Muscle layer of colon (tissue), 2 donors: ENCODE measurements at regions not wholly inside any gene's neighbourhood (a gene's known extent, or its start where the extent isn't known, plus 50 kb on each side); places are given as distances from the start of the nearest gene placed in this dataset.

Experiments used
- H3K27ac ChIP-seq: one replicate; pipeline ENCODE4 v1.7.0; 2013; ENCODE audit warnings: low read depth, mild to moderate bottlenecking, low read length, moderate library complexity
- H3K27me3 ChIP-seq, 2 donors: one replicate each; pipeline ENCODE4 v1.7.0; 2013; ENCODE audit warnings: low read length in 2 of 2, mild to moderate bottlenecking in 2 of 2; ENCODE audit not compliant: insufficient read depth in 2 of 2, control insufficient read depth in 1 of 2
- H3K36me3 ChIP-seq: one replicate; pipeline ENCODE4 v1.7.0; 2013; ENCODE audit warnings: mild to moderate bottlenecking, low read length; ENCODE audit not compliant: insufficient read depth
- H3K4me1 ChIP-seq: one replicate; pipeline ENCODE4 v1.7.0; 2013; ENCODE audit warnings: mild to moderate bottlenecking, low read length; ENCODE audit not compliant: insufficient read depth
- H3K4me3 ChIP-seq, 2 donors: one replicate each; pipeline ENCODE4 v1.7.0; 2013; ENCODE audit warnings: low read length in 2 of 2, low read depth in 1 of 2, mild to moderate bottlenecking in 1 of 2, moderate library complexity in 1 of 2
- H3K9ac ChIP-seq: one replicate; pipeline ENCODE4 v1.7.0; 2013; ENCODE audit warnings: low read length
- H3K9me3 ChIP-seq: one replicate; pipeline ENCODE4 v1.7.0; 2013; ENCODE audit warnings: mild to moderate bottlenecking, low read length
- donor health status: abdominal sarcoma.
- donor health status: Adenocarcinoma of cecum.

DNA sequence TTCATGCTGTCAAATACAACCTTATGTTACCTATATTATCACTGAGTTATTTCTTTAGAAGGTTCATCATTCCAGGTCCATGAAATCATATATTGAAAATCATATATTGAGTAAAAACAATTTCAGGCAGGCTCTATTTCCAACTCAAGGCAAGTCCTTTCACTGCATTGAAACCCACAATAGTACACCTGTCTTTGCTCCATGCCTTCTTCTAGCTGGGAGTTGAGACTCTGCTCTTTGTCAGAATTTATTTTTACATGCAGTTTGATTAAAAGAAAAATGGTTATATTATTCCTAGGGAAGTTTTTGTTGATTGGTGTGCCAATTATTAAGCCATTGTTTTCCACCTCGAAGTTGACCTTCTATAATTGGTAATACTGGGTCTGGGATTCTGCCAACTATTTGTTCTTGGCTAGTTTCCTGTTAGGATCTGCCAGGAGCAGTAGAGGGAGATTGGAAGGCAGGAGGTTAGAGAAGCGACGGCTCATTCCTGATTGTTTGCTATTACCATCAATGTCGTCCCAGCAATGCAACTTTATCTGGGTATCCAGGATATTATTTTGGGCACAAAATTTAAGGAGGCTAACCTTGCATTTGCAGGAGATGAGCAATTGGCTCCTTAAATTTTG is 79.5 kb upstream of the MIS18BP1 start:
- no peaks in the 10 kb centered on the region for H3K27me3 ChIP-seq
- no peak overlapping the region for H3K27ac ChIP-seq
- no peaks in the 10 kb centered on the region for H3K9me3 ChIP-seq
- H3K4me1 ChIP-seq = no peaks in the 10 kb centered on the region
- no peak overlapping the region for H3K9ac ChIP-seq
- H3K36me3 ChIP-seq = no peaks in the 10 kb centered on the region
- no peak overlapping the region for H3K4me3 ChIP-seq

DNA sequence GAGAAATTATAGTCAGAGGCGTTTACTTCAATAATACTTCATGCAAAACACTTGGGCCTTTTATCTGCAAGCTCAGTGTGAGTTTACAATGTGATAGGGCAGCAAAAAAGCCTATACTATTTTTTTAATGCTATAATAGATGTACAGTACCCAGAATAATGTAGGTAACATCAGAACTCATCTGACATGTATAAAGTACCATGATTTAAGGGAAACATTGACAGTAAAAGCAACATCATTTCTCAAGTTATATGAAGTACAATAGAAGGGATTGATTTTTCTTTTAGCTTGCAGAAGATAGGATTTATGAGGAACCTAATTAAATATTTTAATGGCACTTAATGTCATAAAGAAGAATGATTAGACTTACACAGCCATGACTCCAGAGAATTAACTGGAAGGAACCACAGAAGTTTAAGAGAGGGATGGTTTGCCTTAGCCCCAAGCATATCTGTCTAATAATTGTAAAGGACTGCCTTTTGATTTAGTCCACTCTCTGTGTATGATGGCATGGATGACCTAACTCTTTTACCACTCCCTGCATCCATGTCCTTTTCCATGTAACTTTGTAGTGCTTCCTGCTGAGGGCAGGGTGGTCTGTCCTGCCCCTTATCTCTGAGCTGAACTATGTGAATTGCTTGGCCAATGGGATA is 55.9 kb upstream of the MIS18BP1 start:
- H3K4me1 ChIP-seq = no peaks in the 10 kb centered on the region
- H3K4me3 ChIP-seq = no peak overlapping the region
- no peaks in the 10 kb centered on the region for H3K27me3 ChIP-seq
- no peaks in the 10 kb centered on the region for H3K36me3 ChIP-seq
- no peak overlapping the region for H3K9ac ChIP-seq
- H3K9me3 ChIP-seq = no peaks in the 10 kb centered on the region
- H3K27ac ChIP-seq = no peak overlapping the region
